ENCODE measurements at regions not wholly inside any gene's neighbourhood (a gene's known extent, or its start where the extent isn't known, plus 50 kb on each side); places are given as distances from the start of the nearest gene placed in this dataset.

DNA sequence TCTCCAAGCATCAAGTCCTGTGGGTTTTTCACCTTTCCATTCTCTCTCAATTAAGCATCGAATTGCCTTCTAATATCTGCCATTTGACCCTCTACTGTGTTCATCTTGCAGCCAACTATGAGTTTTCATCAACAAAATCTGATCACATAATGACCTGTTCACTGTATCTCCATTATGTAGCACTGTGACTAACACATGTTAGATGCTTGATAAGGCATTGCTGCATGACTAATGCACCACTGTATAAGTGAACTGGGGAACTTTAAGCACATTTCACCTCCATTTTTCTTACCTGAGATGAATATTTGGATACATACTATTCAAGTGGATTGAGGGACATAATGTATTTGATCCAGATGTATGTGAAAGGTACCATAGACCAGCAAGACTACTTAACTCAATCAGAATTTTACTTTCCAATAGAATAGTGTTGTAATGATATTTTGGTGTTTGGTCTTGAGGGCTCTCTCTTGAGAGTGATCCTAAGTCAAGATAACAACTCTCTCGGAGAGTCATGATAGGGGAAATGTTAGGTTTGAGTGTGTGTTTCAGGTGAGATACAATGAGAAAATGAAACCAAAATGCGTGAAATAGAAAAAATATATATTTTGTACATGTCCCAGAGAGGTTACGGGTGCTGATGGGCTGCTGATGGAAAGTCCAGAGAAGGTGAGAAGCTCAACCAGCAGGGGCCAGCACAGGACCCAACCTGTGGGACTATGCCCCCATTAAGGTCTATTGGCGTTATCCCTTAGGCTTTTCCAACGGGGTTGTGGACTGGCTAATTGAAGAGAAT is 60.2 kb upstream of the HS3ST1 start:
- TF ChIP-seq, protein P1, sequence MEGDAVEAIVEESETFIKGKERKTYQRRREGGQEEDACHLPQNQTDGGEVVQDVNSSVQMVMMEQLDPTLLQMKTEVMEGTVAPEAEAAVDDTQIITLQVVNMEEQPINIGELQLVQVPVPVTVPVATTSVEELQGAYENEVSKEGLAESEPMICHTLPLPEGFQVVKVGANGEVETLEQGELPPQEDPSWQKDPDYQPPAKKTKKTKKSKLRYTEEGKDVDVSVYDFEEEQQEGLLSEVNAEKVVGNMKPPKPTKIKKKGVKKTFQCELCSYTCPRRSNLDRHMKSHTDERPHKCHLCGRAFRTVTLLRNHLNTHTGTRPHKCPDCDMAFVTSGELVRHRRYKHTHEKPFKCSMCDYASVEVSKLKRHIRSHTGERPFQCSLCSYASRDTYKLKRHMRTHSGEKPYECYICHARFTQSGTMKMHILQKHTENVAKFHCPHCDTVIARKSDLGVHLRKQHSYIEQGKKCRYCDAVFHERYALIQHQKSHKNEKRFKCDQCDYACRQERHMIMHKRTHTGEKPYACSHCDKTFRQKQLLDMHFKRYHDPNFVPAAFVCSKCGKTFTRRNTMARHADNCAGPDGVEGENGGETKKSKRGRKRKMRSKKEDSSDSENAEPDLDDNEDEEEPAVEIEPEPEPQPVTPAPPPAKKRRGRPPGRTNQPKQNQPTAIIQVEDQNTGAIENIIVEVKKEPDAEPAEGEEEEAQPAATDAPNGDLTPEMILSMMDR (IDR thresholded peaks at IDR 0.05 in 2 of 3, conservative IDR thresholded peaks at IDR 0.05 in 1 of 3; ENCODE audit: insufficient read depth in 2 of 3, low read depth in 1 of 3, low read length in 3 of 3): no peak
- TF ChIP-seq FIP1L1 (IDR thresholded peaks at IDR 0.05; ENCODE audit: low read depth, low read length, poor library complexity, severe bottlenecking) (no peak), NCOA1 (IDR thresholded peaks at IDR 0.05; ENCODE audit: low read depth) (no peak), EZH2 (IDR thresholded peaks at IDR 0.05; ENCODE audit: borderline replicate concordance, low read depth, low read length) (no peak), KLF1 (tag; IDR thresholded peaks at IDR 0.05) (no peak), BRCA1 (IDR thresholded peaks at IDR 0.05) (no peak), BRCA1 (CRISPR knock-in tag; IDR thresholded peaks at IDR 0.05) (no peak), POLR2A (conservative IDR thresholded peaks at IDR 0.05) (no peak), ESRRB (CRISPR knock-in tag; IDR thresholded peaks at IDR 0.05; ENCODE audit: borderline replicate concordance) (no peak)
- TF ChIP-seq, protein P2, sequence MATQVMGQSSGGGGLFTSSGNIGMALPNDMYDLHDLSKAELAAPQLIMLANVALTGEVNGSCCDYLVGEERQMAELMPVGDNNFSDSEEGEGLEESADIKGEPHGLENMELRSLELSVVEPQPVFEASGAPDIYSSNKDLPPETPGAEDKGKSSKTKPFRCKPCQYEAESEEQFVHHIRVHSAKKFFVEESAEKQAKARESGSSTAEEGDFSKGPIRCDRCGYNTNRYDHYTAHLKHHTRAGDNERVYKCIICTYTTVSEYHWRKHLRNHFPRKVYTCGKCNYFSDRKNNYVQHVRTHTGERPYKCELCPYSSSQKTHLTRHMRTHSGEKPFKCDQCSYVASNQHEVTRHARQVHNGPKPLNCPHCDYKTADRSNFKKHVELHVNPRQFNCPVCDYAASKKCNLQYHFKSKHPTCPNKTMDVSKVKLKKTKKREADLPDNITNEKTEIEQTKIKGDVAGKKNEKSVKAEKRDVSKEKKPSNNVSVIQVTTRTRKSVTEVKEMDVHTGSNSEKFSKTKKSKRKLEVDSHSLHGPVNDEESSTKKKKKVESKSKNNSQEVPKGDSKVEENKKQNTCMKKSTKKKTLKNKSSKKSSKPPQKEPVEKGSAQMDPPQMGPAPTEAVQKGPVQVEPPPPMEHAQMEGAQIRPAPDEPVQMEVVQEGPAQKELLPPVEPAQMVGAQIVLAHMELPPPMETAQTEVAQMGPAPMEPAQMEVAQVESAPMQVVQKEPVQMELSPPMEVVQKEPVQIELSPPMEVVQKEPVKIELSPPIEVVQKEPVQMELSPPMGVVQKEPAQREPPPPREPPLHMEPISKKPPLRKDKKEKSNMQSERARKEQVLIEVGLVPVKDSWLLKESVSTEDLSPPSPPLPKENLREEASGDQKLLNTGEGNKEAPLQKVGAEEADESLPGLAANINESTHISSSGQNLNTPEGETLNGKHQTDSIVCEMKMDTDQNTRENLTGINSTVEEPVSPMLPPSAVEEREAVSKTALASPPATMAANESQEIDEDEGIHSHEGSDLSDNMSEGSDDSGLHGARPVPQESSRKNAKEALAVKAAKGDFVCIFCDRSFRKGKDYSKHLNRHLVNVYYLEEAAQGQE (IDR thresholded peaks at IDR 0.05; ENCODE audit: borderline replicate concordance): no peak
- TF ChIP-seq, protein P2 (CRISPR knock-in tag; IDR thresholded peaks at IDR 0.05; ENCODE audit: low read depth): no peak

All from K562 (cell line).